ENCODE measurements at regions not wholly inside any gene's neighbourhood (a gene's known extent, or its start where the extent isn't known, plus 50 kb on each side); places are given as distances from the start of the nearest gene placed in this dataset.

DNA sequence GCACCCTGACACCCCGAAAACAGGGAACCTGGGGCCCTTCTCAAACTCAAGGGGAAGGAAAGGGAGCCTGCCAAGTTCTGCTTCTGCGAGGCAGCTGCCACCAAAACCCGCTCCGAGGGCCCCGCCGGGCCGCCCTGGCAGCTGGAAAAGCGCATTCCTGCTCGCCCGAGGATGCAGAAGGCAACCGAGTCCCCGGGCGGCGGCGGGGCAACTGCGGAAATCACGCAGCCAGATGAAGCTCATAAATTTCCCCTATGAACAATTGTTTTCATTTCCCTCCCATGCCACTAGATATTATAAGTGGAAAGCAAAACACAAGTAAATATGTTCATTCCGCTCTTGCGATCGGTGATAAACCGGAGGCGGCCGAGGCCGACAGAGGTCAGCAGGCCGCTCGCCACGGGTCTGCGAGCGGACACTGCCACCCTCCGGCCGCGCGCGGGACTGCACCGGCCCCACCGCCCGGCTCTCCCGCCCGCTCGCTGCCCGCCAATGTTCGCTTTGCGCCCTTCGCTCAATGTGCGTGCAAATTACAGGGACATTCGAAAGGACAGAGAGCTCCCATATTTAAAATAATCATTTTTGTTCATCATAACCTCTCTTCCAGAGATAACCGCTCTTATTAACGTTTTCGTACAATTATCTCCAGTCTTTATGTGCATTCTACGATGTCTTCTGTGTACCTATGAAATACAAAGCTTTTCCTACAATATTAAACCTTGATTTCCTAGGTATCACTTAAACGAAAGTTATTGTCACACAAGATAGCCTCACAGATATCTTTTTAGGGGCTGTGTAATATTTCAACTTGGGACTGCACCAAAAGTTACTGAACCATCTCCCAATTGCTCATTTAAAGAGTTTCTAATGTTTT is 120.8 kb upstream of the ZNF507 start:
- POLR2A ChIA-PET: interaction anchor here (0.6 kb wide), 1 partner anchor 179 kb away, joined by 3 read pairs; no protein-coding TSS in a partner anchor
- Mint-ChIP-seq H3K27me3 (peaks cover 23% of the 10 kb centered on the region), H3K36me3 (ENCODE audit: low read depth) (no peaks in the 10 kb centered on the region)

DNA sequence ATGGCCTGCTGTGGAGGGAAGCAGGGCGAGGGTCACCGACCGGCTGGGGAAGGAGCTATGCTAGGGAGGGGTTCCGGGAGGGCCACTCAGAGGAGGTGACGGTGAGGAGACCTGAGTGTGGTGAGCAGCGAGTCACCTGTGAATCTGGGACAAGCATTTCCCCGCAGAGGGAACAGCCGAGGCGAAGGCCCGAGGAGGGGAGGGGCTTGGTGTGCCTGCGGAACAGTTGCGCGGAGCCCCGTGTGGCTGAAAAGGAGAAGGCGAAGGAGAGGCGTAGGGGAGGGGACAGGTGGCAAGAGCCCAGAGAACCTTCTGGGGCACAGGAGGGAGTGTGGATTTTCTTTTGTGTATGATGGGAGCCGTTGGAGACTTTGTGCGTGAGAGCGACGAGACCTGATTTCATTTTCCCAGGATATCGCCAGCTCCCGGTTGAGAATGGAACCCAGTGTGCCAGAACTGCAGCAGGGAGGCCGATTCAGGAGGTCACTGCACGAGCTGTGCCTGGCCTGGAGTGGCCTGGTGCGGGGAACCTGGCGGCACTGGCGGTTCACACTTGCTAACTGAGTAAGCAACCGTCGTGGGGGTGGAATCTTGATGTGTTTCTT is 117.7 kb upstream of the ZNF507 start:
- no peak for DNase-seq
- Mint-ChIP-seq H3K36me3 (ENCODE audit: low read depth) (no peaks in the 10 kb centered on the region), H3K27me3 (peaks cover 15% of the 10 kb centered on the region), H3K4me1 (peaks cover 6% of the 10 kb centered on the region), H3K9me3 (no peaks in the 10 kb centered on the region), H3K4me3 (no peak overlapping the region), H3K27ac (no peak overlapping the region)
- no peak for ATAC-seq (ENCODE audit: low read depth)
- POLR2A ChIA-PET: no interaction called here
- intact Hi-C loops (cut with micrococcal nuclease): no loop called here
- TF ChIP-seq, protein P1, sequence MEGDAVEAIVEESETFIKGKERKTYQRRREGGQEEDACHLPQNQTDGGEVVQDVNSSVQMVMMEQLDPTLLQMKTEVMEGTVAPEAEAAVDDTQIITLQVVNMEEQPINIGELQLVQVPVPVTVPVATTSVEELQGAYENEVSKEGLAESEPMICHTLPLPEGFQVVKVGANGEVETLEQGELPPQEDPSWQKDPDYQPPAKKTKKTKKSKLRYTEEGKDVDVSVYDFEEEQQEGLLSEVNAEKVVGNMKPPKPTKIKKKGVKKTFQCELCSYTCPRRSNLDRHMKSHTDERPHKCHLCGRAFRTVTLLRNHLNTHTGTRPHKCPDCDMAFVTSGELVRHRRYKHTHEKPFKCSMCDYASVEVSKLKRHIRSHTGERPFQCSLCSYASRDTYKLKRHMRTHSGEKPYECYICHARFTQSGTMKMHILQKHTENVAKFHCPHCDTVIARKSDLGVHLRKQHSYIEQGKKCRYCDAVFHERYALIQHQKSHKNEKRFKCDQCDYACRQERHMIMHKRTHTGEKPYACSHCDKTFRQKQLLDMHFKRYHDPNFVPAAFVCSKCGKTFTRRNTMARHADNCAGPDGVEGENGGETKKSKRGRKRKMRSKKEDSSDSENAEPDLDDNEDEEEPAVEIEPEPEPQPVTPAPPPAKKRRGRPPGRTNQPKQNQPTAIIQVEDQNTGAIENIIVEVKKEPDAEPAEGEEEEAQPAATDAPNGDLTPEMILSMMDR (IDR thresholded peaks at IDR 0.05): no peak
- CTCF ChIA-PET: interaction anchor here (0.6 kb wide), 1 partner anchor 1433 kb away, joined by 3 read pairs; no protein-coding TSS in a partner anchor

More for the DNA sequence above, 120.8 kb upstream of the ZNF507 start:
- ATAC-seq (ENCODE audit: low read depth): peak; percentile 70
- H3K4me3 Mint-ChIP-seq: peak overlapping the region; percentile 77
- CTCF ChIA-PET: interaction anchor here (0.9 to 2.2 kb wide), 6 partner anchors 12 to 1558 kb away, joined by 3 to 8 read pairs (median 4); no protein-coding TSS in a partner anchor
- no peak overlapping the region for H3K27ac Mint-ChIP-seq
- H3K4me1 Mint-ChIP-seq: peaks cover 6% of the 10 kb centered on the region
- H3K9me3 Mint-ChIP-seq: no peaks in the 10 kb centered on the region
- intact Hi-C loops (cut with micrococcal nuclease): loop anchor here (2.0 kb wide), 1 partner anchor 1556 kb away; no protein-coding TSS in a partner anchor
- peak; percentile 55 for DNase-seq
- TF ChIP-seq, protein P1 (IDR thresholded peaks at IDR 0.05): no peak

DNA sequence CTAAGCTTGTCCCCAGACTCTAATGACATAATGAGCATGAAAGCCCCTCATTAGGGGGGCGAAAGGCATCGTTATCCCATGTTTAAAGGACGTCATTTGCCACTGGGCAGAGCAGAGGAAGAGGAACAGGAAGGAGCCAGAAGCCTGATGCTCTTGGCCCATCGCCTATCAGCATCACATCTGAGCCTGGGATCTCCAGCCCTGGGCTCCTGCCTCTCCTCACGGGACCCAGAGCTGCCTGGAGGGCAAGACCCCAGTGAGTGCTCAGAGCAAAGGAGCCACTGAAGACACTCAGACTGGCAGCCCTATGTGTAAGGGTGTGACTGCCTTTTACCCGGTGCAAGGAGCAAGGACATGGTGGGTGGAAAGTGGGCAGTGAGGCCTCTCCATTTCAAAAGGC is 115.0 kb upstream of the ZNF507 start:
- Mint-ChIP-seq H3K36me3 (ENCODE audit: low read depth) (no peaks in the 10 kb centered on the region), H3K4me3 (no peak overlapping the region), H3K27ac (no peak overlapping the region), H3K27me3 (peaks cover 9% of the 10 kb centered on the region), H3K4me1 (no peaks in the 10 kb centered on the region), H3K9me3 (no peaks in the 10 kb centered on the region)
- intact Hi-C loops (cut with micrococcal nuclease): no loop called here
- DNase-seq: no peak
- TF ChIP-seq, protein P1 (IDR thresholded peaks at IDR 0.05): no peak
- ChIA-PET POLR2A (no interaction called here), CTCF (no interaction called here)
- no peak for ATAC-seq (ENCODE audit: low read depth)

DNA sequence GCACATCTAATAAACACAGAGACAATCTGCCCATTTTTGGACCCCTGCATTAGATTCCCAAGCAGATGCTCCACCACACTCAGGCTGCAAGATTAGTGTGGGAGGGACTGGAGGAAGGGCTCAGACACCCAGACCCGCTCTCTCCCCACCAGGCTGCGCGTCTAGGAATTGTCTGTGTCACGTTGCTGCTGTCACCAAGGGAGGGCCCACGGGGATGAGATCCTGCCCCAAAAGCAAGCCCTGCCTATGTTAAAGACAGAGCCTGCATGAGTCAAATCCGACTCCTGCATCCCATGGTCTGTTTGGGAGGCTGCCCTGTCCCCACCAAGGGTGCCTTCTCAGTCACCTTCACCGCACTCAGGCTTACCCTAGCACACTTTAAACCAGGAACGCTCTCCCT is 114.4 kb upstream of the ZNF507 start:
- ChIA-PET POLR2A (no interaction called here), CTCF (interaction anchor here (0.7 kb wide), 1 partner anchor 16 kb away, joined by 3 read pairs; no protein-coding TSS in a partner anchor)
- ATAC-seq (ENCODE audit: low read depth): no peak
- TF ChIP-seq, protein P1 (IDR thresholded peaks at IDR 0.05): no peak
- Mint-ChIP-seq H3K27ac (no peak overlapping the region), H3K4me1 (no peaks in the 10 kb centered on the region), H3K9me3 (no peaks in the 10 kb centered on the region), H3K36me3 (ENCODE audit: low read depth) (no peaks in the 10 kb centered on the region), H3K27me3 (peaks cover 5% of the 10 kb centered on the region), H3K4me3 (no peak overlapping the region)
- intact Hi-C loops (cut with micrococcal nuclease): no loop called here
- DNase-seq: no peak

DNA sequence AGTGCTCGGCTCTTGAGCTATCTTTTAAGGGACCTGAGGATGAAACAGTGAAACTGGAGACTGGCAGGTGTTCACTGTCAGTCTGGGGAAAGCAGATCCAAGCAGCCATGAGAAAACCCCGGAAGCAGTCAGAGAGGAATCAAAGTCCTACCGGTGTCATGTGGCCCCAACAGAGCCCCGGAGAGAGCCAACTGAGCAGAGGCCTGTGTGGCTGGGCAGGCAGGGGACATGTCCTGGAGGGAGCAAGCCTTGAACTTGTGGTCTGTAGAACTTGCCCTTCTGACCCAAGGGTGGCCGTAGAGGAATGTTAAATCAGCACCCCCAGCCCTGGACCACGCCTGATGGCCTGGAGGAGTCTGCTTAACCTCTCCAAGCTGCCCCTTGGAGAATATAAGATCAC is 113.7 kb upstream of the ZNF507 start:
- DNase-seq (no peak), ATAC-seq (ENCODE audit: low read depth) (no peak)
- CTCF ChIA-PET: interaction anchor here (0.7 kb wide), 1 partner anchor 17 kb away, joined by 3 read pairs; no protein-coding TSS in a partner anchor
- Mint-ChIP-seq H3K27ac (no peak overlapping the region), H3K27me3 (peaks cover 5% of the 10 kb centered on the region), H3K4me1 (no peaks in the 10 kb centered on the region), H3K36me3 (ENCODE audit: low read depth) (no peaks in the 10 kb centered on the region), H3K9me3 (no peaks in the 10 kb centered on the region), H3K4me3 (no peak overlapping the region)
- intact Hi-C loops (cut with micrococcal nuclease): no loop called here
- POLR2A ChIA-PET: no interaction called here
- TF ChIP-seq, protein P1 (IDR thresholded peaks at IDR 0.05): no peak
